ENCODE measurements at regions not wholly inside any gene's neighbourhood (a gene's known extent, or its start where the extent isn't known, plus 50 kb on each side); places are given as distances from the start of the nearest gene placed in this dataset.

DNA sequence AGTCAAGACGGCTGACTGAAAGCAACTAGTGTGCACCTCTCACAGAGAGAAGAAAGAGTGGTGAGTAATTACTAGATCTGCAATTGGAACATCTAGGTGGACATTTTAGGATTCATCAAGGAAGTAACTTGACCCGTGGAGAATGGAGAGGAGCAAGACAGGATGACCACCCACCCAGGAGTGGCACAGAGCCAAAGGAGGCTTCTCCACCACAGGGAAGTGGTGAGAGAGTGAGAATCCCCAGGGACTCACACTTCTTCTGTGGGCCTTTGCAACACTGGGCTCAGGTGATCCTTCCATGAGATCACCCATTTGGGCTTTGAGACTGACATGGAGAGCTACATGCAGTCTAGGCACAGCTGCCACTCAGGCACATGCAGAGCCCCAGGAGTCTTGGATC is 132.8 kb upstream of the GALNT5 start:
- H3K27me3 Mint-ChIP-seq = no peaks in the 10 kb centered on the region
- H3K4me3 Mint-ChIP-seq = no peak overlapping the region
- no peaks in the 10 kb centered on the region for H3K9me3 Mint-ChIP-seq
- no peak overlapping the region for H3K27ac Mint-ChIP-seq
- ATAC-seq (ENCODE audit: low read depth) (no peak), DNase-seq (ENCODE audit: low spot score in 2 of 2) (no peak)
- no peaks in the 10 kb centered on the region for H3K4me1 Mint-ChIP-seq
- H3K36me3 Mint-ChIP-seq = no peaks in the 10 kb centered on the region

DNA sequence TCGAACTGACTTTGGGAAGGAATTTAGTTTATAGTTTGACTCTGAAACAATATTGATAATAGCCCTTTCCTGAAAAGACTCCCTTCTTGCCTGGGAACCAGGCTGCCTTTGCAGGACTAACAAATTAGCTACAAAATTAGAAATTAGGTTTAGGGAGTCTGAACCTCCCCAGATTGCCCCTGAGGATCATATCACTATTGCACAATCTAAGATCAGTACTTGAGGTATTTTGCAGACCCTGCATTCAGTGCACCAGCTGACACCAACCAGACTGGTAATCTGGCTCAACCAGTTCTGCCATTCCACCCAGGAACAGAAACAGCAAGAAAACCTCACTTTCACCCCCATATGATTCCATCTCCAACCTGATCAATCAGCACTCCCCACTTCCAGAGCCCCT is 131.8 kb upstream of the GALNT5 start:
- H3K4me1 Mint-ChIP-seq = no peaks in the 10 kb centered on the region
- no peak overlapping the region for H3K4me3 Mint-ChIP-seq
- H3K27me3 Mint-ChIP-seq = no peaks in the 10 kb centered on the region
- H3K9me3 Mint-ChIP-seq = no peaks in the 10 kb centered on the region
- no peak overlapping the region for H3K27ac Mint-ChIP-seq
- DNase-seq (ENCODE audit: low spot score in 2 of 2) = no peak
- no peaks in the 10 kb centered on the region for H3K36me3 Mint-ChIP-seq
- no peak for ATAC-seq (ENCODE audit: low read depth)

DNA sequence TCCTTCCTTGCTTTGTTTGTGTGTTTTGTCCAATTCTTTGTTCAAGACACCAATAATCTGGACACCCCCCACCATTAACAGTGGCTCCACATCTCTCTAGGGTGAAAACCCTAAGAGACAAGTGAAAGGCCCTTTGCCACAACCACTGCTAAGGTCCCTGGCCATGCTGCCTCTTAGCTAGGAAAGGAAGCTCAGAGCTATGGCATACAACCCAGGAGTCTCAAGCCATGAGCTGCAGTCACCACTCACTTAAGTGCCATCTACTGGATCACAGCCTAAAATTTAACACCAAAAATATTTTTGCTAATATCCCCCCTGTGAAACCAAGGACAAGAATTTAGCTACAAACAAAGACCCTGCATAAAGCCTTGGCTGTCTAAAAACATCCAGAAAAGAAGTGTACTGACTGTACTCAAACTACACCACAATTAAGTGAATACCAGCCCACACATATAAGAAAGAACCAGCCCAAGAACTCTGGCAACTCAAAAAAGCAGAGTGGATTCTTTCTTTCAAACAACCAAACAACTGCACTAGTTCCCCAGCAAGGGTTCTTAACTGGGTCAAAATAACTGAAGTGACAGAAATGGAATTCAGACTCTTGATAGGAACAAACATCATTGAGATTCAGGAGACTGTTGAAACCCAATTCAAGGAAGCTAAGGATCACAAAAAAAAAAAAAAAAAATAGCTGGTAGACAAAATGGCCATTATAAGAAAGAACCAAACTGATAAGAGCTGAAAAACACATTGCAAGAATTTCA is 130.1 kb upstream of the GALNT5 start:
- no peaks in the 10 kb centered on the region for H3K36me3 Mint-ChIP-seq
- ATAC-seq (ENCODE audit: low read depth) (no peak), DNase-seq (ENCODE audit: low spot score in 2 of 2) (no peak)
- H3K27ac Mint-ChIP-seq = no peak overlapping the region
- no peaks in the 10 kb centered on the region for H3K4me1 Mint-ChIP-seq
- H3K27me3 Mint-ChIP-seq = no peaks in the 10 kb centered on the region
- no peaks in the 10 kb centered on the region for H3K9me3 Mint-ChIP-seq
- H3K4me3 Mint-ChIP-seq = no peak overlapping the region

DNA sequence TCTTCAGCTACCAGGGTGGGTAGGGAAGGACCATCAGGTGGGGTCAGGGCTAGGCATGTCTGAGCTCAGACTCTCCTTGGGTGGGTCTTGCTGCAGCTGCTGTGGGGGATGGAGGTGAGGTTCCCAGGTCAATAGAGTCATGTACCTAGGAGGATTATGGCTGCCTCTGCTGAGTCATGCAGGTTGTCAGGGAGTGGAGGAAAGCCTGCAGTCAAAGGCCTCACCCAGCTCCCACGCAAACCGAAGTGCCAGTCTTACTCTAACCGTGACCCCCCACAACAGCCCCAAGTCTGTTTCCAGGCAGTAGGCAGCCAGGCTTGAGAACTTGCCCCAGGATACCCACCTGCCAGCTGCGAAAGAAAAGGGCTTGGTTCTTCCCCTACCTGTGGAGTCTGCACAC is 113.6 kb upstream of the GALNT5 start:
- ATAC-seq (ENCODE audit: low read depth) (no peak), DNase-seq (ENCODE audit: low spot score in 2 of 2) (no peak)
- H3K27me3 Mint-ChIP-seq = peaks cover 1% of the 10 kb centered on the region
- H3K27ac Mint-ChIP-seq = no peak overlapping the region
- no peaks in the 10 kb centered on the region for H3K36me3 Mint-ChIP-seq
- H3K9me3 Mint-ChIP-seq = peaks cover 1% of the 10 kb centered on the region
- no peak overlapping the region for H3K4me3 Mint-ChIP-seq
- no peaks in the 10 kb centered on the region for H3K4me1 Mint-ChIP-seq

DNA sequence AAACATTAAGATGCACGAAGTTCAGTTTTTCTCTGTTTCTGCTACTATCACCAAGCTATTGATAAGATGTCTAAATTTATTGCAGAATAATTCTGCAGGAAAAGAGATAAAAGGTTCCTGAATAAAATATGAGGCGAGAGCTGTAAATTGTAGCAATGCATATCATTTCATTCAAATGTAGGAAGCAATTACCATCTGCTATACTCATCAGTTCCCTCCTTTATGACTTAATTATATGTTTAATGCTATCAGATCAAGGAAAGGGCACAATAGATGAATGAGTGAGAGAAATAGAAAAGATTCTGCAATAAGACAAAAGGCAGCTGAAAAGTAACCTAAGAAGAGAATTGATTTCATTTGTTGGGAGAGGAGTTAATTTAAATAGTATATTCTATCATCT is 108.2 kb upstream of the GALNT5 start:
- Mint-ChIP-seq H3K36me3 (no peaks in the 10 kb centered on the region), H3K4me3 (no peak overlapping the region), H3K4me1 (peaks cover 2% of the 10 kb centered on the region), H3K9me3 (no peaks in the 10 kb centered on the region), H3K27me3 (peaks cover 1% of the 10 kb centered on the region), H3K27ac (no peak overlapping the region)
- ATAC-seq (ENCODE audit: low read depth) (no peak), DNase-seq (ENCODE audit: low spot score in 2 of 2) (no peak)

DNA sequence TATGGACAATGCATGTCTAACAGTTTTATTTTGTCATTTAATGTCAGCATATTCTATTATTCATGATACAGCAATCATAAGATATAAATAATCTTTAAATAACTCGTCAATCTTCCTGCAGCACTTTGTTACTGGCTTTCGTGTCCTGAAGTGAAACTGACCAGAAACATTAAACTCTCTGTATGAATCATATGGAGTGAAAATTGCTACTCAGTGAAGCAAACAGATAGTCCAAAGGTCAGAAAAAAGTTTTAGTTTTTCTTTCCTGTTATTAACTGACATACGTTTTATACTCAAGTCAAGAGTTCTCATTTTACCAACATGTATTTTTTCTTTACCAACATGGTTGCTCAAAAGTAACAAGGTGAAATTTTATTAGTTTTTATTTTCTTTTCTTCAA is 106.8 kb upstream of the GALNT5 start:
- DNase-seq (ENCODE audit: low spot score in 2 of 2) (no peak), ATAC-seq (ENCODE audit: low read depth) (no peak)
- Mint-ChIP-seq H3K4me3 (no peak overlapping the region), H3K4me1 (peaks cover 2% of the 10 kb centered on the region), H3K27ac (no peak overlapping the region), H3K27me3 (peaks cover 1% of the 10 kb centered on the region), H3K36me3 (no peaks in the 10 kb centered on the region), H3K9me3 (no peaks in the 10 kb centered on the region)

DNA sequence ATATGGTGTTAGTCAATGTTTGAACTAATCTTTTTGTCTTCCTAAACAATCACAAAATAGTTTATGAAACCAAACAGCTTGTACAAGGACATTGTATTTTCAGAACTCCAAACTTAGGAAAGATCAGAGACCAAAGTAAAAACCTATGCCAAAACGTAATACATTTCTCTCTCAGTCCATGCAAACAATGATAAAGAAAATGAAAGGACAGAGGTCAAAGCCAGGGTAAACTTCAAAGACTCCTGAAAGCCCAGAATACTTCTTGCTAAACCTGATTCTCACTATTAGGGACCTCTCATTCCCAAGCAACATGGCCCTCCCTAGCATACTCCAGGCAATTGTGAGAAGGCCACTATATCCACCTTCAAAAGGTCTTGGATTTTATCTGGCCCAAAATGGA is 105.1 kb upstream of the GALNT5 start:
- Mint-ChIP-seq H3K27ac (no peak overlapping the region), H3K4me3 (no peak overlapping the region), H3K9me3 (no peaks in the 10 kb centered on the region), H3K4me1 (peaks cover 2% of the 10 kb centered on the region), H3K36me3 (no peaks in the 10 kb centered on the region), H3K27me3 (no peaks in the 10 kb centered on the region)
- ATAC-seq (ENCODE audit: low read depth) (no peak), DNase-seq (ENCODE audit: low spot score in 2 of 2) (no peak)

DNA sequence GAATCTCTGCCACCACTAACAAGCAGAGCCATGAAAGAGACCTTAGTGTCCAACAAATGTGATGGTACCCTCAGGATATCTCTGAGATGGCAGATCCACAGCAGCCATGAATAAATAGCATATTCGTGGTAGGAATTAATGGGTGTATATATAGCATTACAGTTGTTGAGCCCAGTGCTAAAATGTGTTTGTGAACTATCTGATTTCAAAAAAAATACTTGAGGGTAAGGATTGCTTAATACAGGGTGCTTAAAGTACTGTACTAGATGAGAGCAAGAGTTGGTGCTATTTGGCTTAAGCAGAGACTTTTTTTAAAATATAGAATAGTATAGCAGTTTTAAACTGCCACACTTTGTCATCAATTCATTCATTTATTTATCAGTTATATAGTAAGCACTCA is 101.5 kb upstream of the GALNT5 start:
- Mint-ChIP-seq H3K27ac (no peak overlapping the region), H3K4me3 (no peak overlapping the region), H3K27me3 (peaks cover 2% of the 10 kb centered on the region), H3K9me3 (peaks cover 1% of the 10 kb centered on the region), H3K4me1 (peaks cover 2% of the 10 kb centered on the region), H3K36me3 (no peaks in the 10 kb centered on the region)
- DNase-seq (ENCODE audit: low spot score in 2 of 2) (no peak), ATAC-seq (ENCODE audit: low read depth) (no peak)

DNA sequence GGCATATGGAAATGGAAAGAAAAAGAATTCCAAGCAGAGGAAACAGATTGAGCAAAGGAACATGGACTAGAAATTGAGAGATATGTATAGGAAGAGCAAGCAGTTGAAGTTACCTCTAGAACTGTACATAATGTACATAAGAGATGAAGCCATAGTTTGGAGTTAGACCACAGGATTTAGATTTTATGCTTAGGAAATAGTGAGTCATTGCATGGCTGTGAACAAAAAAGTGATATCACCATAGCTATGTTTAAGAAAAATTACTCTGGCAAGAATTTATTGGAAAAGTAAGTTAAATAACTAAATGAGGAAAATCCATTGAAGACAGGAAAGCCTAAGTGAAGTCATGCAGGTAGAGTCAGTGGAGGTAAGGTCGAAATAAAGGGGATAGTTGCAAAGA is 99.4 kb upstream of the GALNT5 start:
- H3K27ac Mint-ChIP-seq = no peak overlapping the region
- no peaks in the 10 kb centered on the region for H3K36me3 Mint-ChIP-seq
- no peak overlapping the region for H3K4me3 Mint-ChIP-seq
- DNase-seq (ENCODE audit: low spot score in 2 of 2) = no peak
- ATAC-seq (ENCODE audit: low read depth) = no peak
- H3K4me1 Mint-ChIP-seq = no peaks in the 10 kb centered on the region
- H3K27me3 Mint-ChIP-seq = peaks cover 2% of the 10 kb centered on the region
- H3K9me3 Mint-ChIP-seq = peaks cover 1% of the 10 kb centered on the region

DNA sequence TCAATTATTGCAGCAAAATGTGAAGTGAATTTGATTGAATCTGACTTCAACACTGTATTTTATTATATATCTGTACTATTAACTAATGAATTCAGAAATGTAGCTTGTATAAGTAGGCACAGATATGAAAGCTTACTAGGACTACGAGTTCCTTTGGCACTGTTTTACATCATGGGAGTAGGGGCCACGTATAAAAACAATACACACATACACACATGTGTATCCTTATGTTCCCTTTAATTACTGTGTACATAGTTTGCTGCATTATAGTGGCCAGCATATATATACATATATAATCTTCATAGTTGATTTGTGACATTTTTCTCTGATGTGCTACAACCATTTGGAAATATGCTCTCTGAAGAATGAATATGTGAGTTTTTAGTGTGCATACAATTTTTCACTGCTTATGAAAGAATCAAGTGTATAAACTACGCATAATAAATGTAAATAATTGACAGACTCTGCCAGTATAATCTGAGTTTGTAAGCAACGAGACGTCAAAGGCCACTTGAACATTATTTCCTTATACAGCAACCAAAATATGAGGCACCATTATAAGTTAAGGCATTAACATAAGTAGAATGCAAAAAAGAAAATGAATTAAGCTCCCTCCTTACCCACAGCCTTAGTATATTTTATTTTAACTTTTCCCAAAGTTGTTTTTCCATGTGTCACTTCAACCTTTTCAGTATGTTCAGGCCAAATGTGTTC is 98.1 kb upstream of the GALNT5 start:
- Mint-ChIP-seq H3K9me3 (peaks cover 2% of the 10 kb centered on the region), H3K27me3 (peaks cover 2% of the 10 kb centered on the region), H3K4me1 (no peaks in the 10 kb centered on the region), H3K27ac (no peak overlapping the region), H3K4me3 (no peak overlapping the region), H3K36me3 (no peaks in the 10 kb centered on the region)
- DNase-seq (ENCODE audit: low spot score in 2 of 2) (no peak), ATAC-seq (ENCODE audit: low read depth) (no peak)

DNA sequence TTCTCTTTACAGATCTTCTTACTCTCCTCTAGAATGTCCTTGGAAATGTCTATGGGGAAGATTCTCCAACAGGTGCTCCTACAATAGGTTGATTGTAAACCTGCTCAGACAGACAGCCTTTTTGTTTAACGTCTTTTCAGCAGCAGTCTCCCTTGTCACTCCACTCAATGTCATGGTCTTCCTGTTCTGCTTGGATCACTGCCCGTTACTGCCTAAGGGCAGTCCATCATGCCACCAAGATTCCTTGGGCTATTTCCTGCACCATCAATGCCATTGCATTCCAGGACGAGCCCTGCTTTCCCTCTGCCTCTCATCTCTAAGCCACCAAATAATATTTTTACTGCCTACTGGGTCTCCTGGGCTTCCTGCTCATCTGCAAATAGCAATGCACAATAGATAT is 97.4 kb upstream of the GALNT5 start:
- no peaks in the 10 kb centered on the region for H3K36me3 Mint-ChIP-seq
- H3K27me3 Mint-ChIP-seq = peaks cover 2% of the 10 kb centered on the region
- no peak overlapping the region for H3K27ac Mint-ChIP-seq
- H3K4me3 Mint-ChIP-seq = no peak overlapping the region
- H3K4me1 Mint-ChIP-seq = no peaks in the 10 kb centered on the region
- DNase-seq (ENCODE audit: low spot score in 2 of 2) = no peak
- ATAC-seq (ENCODE audit: low read depth) = no peak
- peaks cover 2% of the 10 kb centered on the region for H3K9me3 Mint-ChIP-seq

DNA sequence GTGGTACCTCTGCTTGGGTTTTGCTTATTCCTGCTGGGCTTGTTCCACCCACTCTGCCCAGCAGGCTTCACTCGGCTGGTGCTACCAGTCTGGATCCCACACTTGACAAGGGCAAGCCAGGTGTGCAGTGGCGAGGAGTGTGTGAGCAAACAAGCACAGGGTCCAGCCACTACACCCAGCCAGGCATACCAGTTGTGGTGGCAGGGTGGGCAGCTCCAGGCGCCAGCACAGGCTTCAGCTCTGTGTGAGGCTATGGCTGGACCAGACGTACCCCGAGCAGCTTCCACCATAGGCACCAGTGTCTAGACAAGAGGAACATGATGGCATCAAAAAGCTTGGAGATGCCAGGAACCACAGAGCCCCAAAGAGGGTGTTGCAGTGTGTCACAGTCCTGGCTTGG is 93.1 kb upstream of the GALNT5 start:
- Mint-ChIP-seq H3K4me3 (no peak overlapping the region), H3K36me3 (no peaks in the 10 kb centered on the region), H3K9me3 (peaks cover 1% of the 10 kb centered on the region), H3K4me1 (no peaks in the 10 kb centered on the region), H3K27ac (no peak overlapping the region), H3K27me3 (no peaks in the 10 kb centered on the region)
- no peak for ATAC-seq (ENCODE audit: low read depth)
- DNase-seq (ENCODE audit: low spot score in 2 of 2) = no peak

DNA sequence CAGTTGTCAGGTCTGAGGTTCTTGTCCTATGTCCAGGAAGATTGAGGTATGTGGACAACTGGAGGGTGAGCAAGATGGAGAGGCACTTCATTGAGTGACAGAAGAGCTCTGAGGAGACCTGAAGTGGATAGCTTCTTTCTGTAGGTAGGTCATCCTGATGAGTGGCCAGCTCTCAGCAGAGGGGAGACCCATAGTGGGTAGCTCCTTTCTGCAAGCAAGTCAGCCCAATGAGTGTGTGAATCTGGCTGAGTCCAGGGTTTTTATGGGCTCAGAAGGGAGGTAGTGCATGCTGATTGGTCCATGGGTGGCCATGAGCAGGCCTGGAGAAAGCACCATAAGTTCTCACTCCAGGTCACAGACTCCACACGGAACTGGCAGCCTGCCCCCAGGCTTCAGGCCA is 92.6 kb upstream of the GALNT5 start:
- ATAC-seq (ENCODE audit: low read depth) (no peak), DNase-seq (ENCODE audit: low spot score in 2 of 2) (no peak)
- Mint-ChIP-seq H3K4me1 (no peaks in the 10 kb centered on the region), H3K9me3 (peaks cover 1% of the 10 kb centered on the region), H3K27ac (no peak overlapping the region), H3K27me3 (no peaks in the 10 kb centered on the region), H3K36me3 (no peaks in the 10 kb centered on the region), H3K4me3 (no peak overlapping the region)

DNA sequence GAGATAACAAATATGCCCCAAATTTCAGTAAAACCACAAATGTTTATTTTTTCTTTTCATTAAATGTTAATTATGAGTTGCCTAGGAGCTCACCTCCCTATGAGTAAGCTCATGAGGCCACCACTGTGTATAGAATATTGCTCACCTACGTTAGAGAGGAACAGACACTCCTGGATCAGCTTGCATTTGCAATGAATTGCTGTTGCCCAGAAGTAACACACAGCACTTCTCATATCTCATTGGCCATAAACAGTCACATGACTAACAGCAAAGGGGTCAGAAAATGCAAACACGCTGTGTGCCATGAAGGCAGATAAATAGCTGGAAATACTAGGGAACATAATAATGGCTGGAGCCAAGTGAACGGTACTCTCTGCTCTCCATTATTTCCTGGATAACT is 89.0 kb upstream of the GALNT5 start:
- H3K4me3 Mint-ChIP-seq = no peak overlapping the region
- no peak overlapping the region for H3K27ac Mint-ChIP-seq
- H3K9me3 Mint-ChIP-seq = peaks cover 1% of the 10 kb centered on the region
- H3K27me3 Mint-ChIP-seq = peaks cover 1% of the 10 kb centered on the region
- no peaks in the 10 kb centered on the region for H3K4me1 Mint-ChIP-seq
- no peak for ATAC-seq (ENCODE audit: low read depth)
- DNase-seq (ENCODE audit: low spot score in 2 of 2) = no peak
- H3K36me3 Mint-ChIP-seq = no peaks in the 10 kb centered on the region

DNA sequence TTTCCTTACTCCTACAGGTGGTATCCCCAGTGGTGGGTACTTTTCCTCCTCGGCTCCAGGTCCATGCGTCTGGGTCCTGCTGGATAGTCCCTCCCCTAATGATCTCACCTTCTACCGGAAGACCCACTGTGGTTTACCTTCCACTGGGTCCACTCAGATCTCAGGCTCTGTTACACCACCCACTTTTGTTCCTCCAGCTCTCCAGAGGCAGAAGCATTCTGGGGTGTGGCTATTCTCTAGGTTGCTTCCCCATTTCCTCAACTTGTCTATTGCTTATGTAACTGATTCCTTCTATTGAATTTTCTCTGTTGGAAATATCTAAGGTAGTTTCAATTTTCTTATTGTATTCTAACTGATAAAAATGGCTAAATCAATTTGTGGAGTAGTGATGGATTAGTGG is 87.6 kb upstream of the GALNT5 start:
- Mint-ChIP-seq H3K4me1 (no peaks in the 10 kb centered on the region), H3K27ac (no peak overlapping the region), H3K4me3 (no peak overlapping the region), H3K27me3 (peaks cover 5% of the 10 kb centered on the region), H3K36me3 (no peaks in the 10 kb centered on the region), H3K9me3 (no peaks in the 10 kb centered on the region)
- ATAC-seq (ENCODE audit: low read depth) = no peak
- no peak for DNase-seq (ENCODE audit: low spot score in 2 of 2)

All from memory B cell (primary cell).